ENCODE measurements at regions not wholly inside any gene's neighbourhood (a gene's known extent, or its start where the extent isn't known, plus 50 kb on each side); places are given as distances from the start of the nearest gene placed in this dataset.

- H3K27me3 Mint-ChIP-seq (ENCODE audit: low read depth): no peaks in the 10 kb centered on the region
- ChIA-PET CTCF (no interaction called here), POLR2A (no interaction called here)
- H3K27ac Mint-ChIP-seq: no peak overlapping the region
- H3K4me3 Mint-ChIP-seq: no peak overlapping the region
- no peaks in the 10 kb centered on the region for H3K9me3 Mint-ChIP-seq
- TF ChIP-seq HMGA2 (CRISPR knock-in tag; IDR thresholded peaks at IDR 0.05) (peak; percentile 98), E2F4 (CRISPR knock-in tag; IDR thresholded peaks at IDR 0.05; ENCODE audit: borderline replicate concordance, low read depth) (no peak)
- ATAC-seq: no peak
- DNase-seq (ENCODE audit: low spot score): no peak
- H3K36me3 Mint-ChIP-seq: no peaks in the 10 kb centered on the region
- H3K4me1 Mint-ChIP-seq: no peaks in the 10 kb centered on the region
These were observed 161.4 kb downstream of the GNAT3 start for GRCh38 chr7:80350430-80350829.

- no peak for DNase-seq (ENCODE audit: low spot score)
- Mint-ChIP-seq H3K4me1 (no peaks in the 10 kb centered on the region), H3K27me3 (ENCODE audit: low read depth) (no peaks in the 10 kb centered on the region), H3K27ac (no peak overlapping the region), H3K36me3 (no peaks in the 10 kb centered on the region), H3K9me3 (no peaks in the 10 kb centered on the region), H3K4me3 (no peak overlapping the region)
- no peak for ATAC-seq
- ChIA-PET CTCF (no interaction called here), POLR2A (no interaction called here)
- TF ChIP-seq FOXP4 (CRISPR knock-in tag; IDR thresholded peaks at IDR 0.05) (no peak), SP1 (CRISPR knock-in tag; conservative IDR thresholded peaks at IDR 0.05) (no peak), JAZF1 (CRISPR knock-in tag; IDR thresholded peaks at IDR 0.05) (no peak), ZNF232 (CRISPR knock-in tag; IDR thresholded peaks at IDR 0.05) (no peak), TP53 (CRISPR knock-in tag; IDR thresholded peaks at IDR 0.05) (no peak), CTCF (IDR thresholded peaks at IDR 0.05) (no peak), TEAD1 (CRISPR knock-in tag; IDR thresholded peaks at IDR 0.05) (no peak)
These were observed 163.6 kb downstream of the GNAT3 start for GRCh38 chr7:80348223-80348622.

- Mint-ChIP-seq H3K27me3 (ENCODE audit: low read depth) (no peaks in the 10 kb centered on the region), H3K27ac (no peak overlapping the region), H3K4me3 (no peak overlapping the region), H3K4me1 (no peaks in the 10 kb centered on the region), H3K9me3 (no peaks in the 10 kb centered on the region), H3K36me3 (no peaks in the 10 kb centered on the region)
- ATAC-seq: no peak
- CTCF ChIA-PET: no interaction called here
- no peak for DNase-seq (ENCODE audit: low spot score)
- POLR2A ChIA-PET: no interaction called here
- TF ChIP-seq ZMAT4 (CRISPR knock-in tag; IDR thresholded peaks at IDR 0.05) (no peak), SOX15 (CRISPR knock-in tag; IDR thresholded peaks at IDR 0.05) (no peak), ZNF263 (CRISPR knock-in tag; IDR thresholded peaks at IDR 0.05; ENCODE audit: low read depth) (no peak)
These were observed 164.7 kb downstream of the GNAT3 start for GRCh38 chr7:80347173-80347572.

GRCh38 chr7:80346704-80347103 is 165.2 kb downstream of the GNAT3 start:
- no peak for ATAC-seq

More at GRCh38 chr7:80346704-80347103, 165.2 kb downstream of the GNAT3 start:
- CTCF ChIA-PET: no interaction called here
- no peak for DNase-seq (ENCODE audit: low spot score)
- Mint-ChIP-seq H3K4me1 (no peaks in the 10 kb centered on the region), H3K27me3 (ENCODE audit: low read depth) (no peaks in the 10 kb centered on the region), H3K36me3 (no peaks in the 10 kb centered on the region), H3K4me3 (no peak overlapping the region), H3K9me3 (no peaks in the 10 kb centered on the region), H3K27ac (no peak overlapping the region)
- TF ChIP-seq ZBTB21 (CRISPR knock-in tag; IDR thresholded peaks at IDR 0.05; ENCODE audit: borderline replicate concordance) (no peak), ZNF423 (CRISPR knock-in tag; IDR thresholded peaks at IDR 0.05) (no peak), MXD4 (CRISPR knock-in tag; IDR thresholded peaks at IDR 0.05; ENCODE audit: borderline replicate concordance) (no peak), PRRX2 (CRISPR knock-in tag; IDR thresholded peaks at IDR 0.05) (no peak), RORB (CRISPR knock-in tag; IDR thresholded peaks at IDR 0.05) (no peak), E2F4 (CRISPR knock-in tag; IDR thresholded peaks at IDR 0.05; ENCODE audit: borderline replicate concordance, low read depth) (no peak), E2F5 (CRISPR knock-in tag; IDR thresholded peaks at IDR 0.05) (no peak)
- POLR2A ChIA-PET: no interaction called here

All from WTC11 (cell line).